ENCODE measurements at regions not wholly inside any gene's neighbourhood (a gene's known extent, or its start where the extent isn't known, plus 50 kb on each side); places are given as distances from the start of the nearest gene placed in this dataset.
A peak's percentile ranks its signal among the peaks of the same experiment; 100 is the strongest.
"Not testable (repeated sequence)": the region's sequence is repeated elsewhere in the genome, so short reads cannot be mapped to it uniquely, and the experiment has no call there.

GRCh38 chr6:102918161-102918560 lies 1524.7 kb downstream of the GRIK2 start:
- no peak overlapping the region for H3K27ac ChIP-seq
- H3K4me1 ChIP-seq (ENCODE audit: low read depth): peaks cover 15% of the 10 kb centered on the region
- no peak overlapping the region for H3K4me3 ChIP-seq
- no peak for DNase-seq (ENCODE audit: low read depth in 1 of 2, low spot score in 1 of 2)
- TF ChIP-seq CTCF (IDR thresholded peaks at IDR 0.05; ENCODE audit: low read depth, low read length): no peak
- H3K36me3 ChIP-seq: no peaks in the 10 kb centered on the region
- no peaks in the 10 kb centered on the region for H3K9me3 ChIP-seq (ENCODE audit: low read depth)
- no peaks in the 10 kb centered on the region for H3K27me3 ChIP-seq

- peak in 1 of 2 donors; percentile 13 for DNase-seq (ENCODE audit: low read depth in 1 of 2, low spot score in 1 of 2)
- Histone ChIP-seq H3K4me3 (no peak overlapping the region), H3K27me3 (no peaks in the 10 kb centered on the region), H3K9me3 (ENCODE audit: low read depth) (no peaks in the 10 kb centered on the region), H3K4me1 (ENCODE audit: low read depth) (peaks cover 11% of the 10 kb centered on the region), H3K27ac (no peak overlapping the region), H3K36me3 (no peaks in the 10 kb centered on the region)
- TF ChIP-seq CTCF (IDR thresholded peaks at IDR 0.05; ENCODE audit: low read depth, low read length): no peak
Observed at GRCh38 chr6:102911571-102911970, 1518.1 kb downstream of the GRIK2 start.

GRCh38 chr6:102910701-102911139 lies 1517.2 kb downstream of the GRIK2 start:
- not testable (repeated sequence) for H3K4me3 ChIP-seq; H3K36me3 ChIP-seq; DNase-seq (ENCODE audit: low read depth in 1 of 2, low spot score in 1 of 2); H3K9me3 ChIP-seq (ENCODE audit: low read depth); H3K27me3 ChIP-seq; H3K27ac ChIP-seq
- peaks cover 11% of the 10 kb centered on the region for H3K4me1 ChIP-seq (ENCODE audit: low read depth)

GRCh38 chr6:102907181-102907580 lies 1513.7 kb downstream of the GRIK2 start:
- Histone ChIP-seq H3K27me3 (no peaks in the 10 kb centered on the region), H3K4me1 (ENCODE audit: low read depth) (no peaks in the 10 kb centered on the region), H3K9me3 (ENCODE audit: low read depth) (no peaks in the 10 kb centered on the region), H3K4me3 (no peak overlapping the region), H3K27ac (no peak overlapping the region), H3K36me3 (no peaks in the 10 kb centered on the region)
- no peak for TF ChIP-seq CTCF (IDR thresholded peaks at IDR 0.05; ENCODE audit: low read depth, low read length)
- DNase-seq (ENCODE audit: low read depth in 1 of 2, low spot score in 1 of 2): no peak

- TF ChIP-seq CTCF (IDR thresholded peaks at IDR 0.05; ENCODE audit: low read depth, low read length): no peak
- no peak overlapping the region for H3K4me3 ChIP-seq
- H3K27me3 ChIP-seq: no peaks in the 10 kb centered on the region
- DNase-seq (ENCODE audit: low read depth in 1 of 2, low spot score in 1 of 2): no peak
- H3K4me1 ChIP-seq (ENCODE audit: low read depth): no peaks in the 10 kb centered on the region
- no peaks in the 10 kb centered on the region for H3K36me3 ChIP-seq
- no peaks in the 10 kb centered on the region for H3K9me3 ChIP-seq (ENCODE audit: low read depth)
- no peak overlapping the region for H3K27ac ChIP-seq
Observed at GRCh38 chr6:102902471-102902870, 1509.0 kb downstream of the GRIK2 start.

GRCh38 chr6:102895683-102896082 lies 1502.2 kb downstream of the GRIK2 start:
- no peak overlapping the region for H3K27ac ChIP-seq
- H3K4me1 ChIP-seq (ENCODE audit: low read depth): no peaks in the 10 kb centered on the region
- H3K9me3 ChIP-seq (ENCODE audit: low read depth): no peaks in the 10 kb centered on the region
- H3K36me3 ChIP-seq: no peaks in the 10 kb centered on the region
- DNase-seq (ENCODE audit: low read depth in 1 of 2, low spot score in 1 of 2): no peak
- TF ChIP-seq CTCF (IDR thresholded peaks at IDR 0.05; ENCODE audit: low read depth, low read length): no peak
- no peak overlapping the region for H3K4me3 ChIP-seq
- H3K27me3 ChIP-seq: no peaks in the 10 kb centered on the region
